H9 (cell line): ENCODE measurements at regions not wholly inside any gene's neighbourhood (a gene's known extent, or its start where the extent isn't known, plus 50 kb on each side); places are given as distances from the start of the nearest gene placed in this dataset.

ENCODE experiments used
- DNase-seq: peaks from one replicate; pipeline ENCODE4 v3.0.0-alpha.2; 2017
- H2AFZ ChIP-seq: one replicate; pipeline ENCODE4 v1.6.1; 2013; ENCODE audit warnings: mild to moderate bottlenecking, low read length, control low read depth, moderate library complexity
- H2AK5ac ChIP-seq: 2 replicates; pipeline ENCODE4 v1.6.1; 2013; ENCODE audit warnings: low read length, control low read depth, mixed read lengths; ENCODE audit not compliant: insufficient read length
- H2BK120ac ChIP-seq: one replicate; pipeline ENCODE4 v1.6.1; 2013; ENCODE audit warnings: low read depth, mild to moderate bottlenecking, low read length, control low read depth, inconsistent platforms; ENCODE audit not compliant: poor library complexity, severe bottlenecking
- H2BK12ac ChIP-seq: 2 replicates; pipeline ENCODE4 v1.6.1; 2013; ENCODE audit warnings: low read length, control low read depth, mixed read lengths, low read depth; ENCODE audit not compliant: insufficient read length
- H2BK15ac ChIP-seq: 2 replicates; pipeline ENCODE4 v1.6.1; 2013; ENCODE audit warnings: low read depth, low read length, control low read depth
- H2BK20ac ChIP-seq: one replicate; pipeline ENCODE4 v1.6.1; 2013; ENCODE audit warnings: low read depth, mild to moderate bottlenecking, low read length, control low read depth, inconsistent platforms; ENCODE audit not compliant: poor library complexity, severe bottlenecking
- H2BK5ac ChIP-seq: 2 replicates; pipeline ENCODE4 v1.6.1; 2013; ENCODE audit warnings: low read length, control low read depth, mixed read lengths; ENCODE audit not compliant: insufficient read length
- H3K14ac ChIP-seq: 2 replicates; pipeline ENCODE4 v1.6.1; 2013; ENCODE audit warnings: low read length, control low read depth; ENCODE audit not compliant: insufficient read depth
- H3K18ac ChIP-seq: 2 replicates; pipeline ENCODE4 v1.6.1; 2013; ENCODE audit warnings: low read depth, mild to moderate bottlenecking, mixed read lengths, low read length, control low read depth; ENCODE audit not compliant: insufficient read length
- H3K23ac ChIP-seq: 2 replicates; pipeline ENCODE4 v1.6.1; 2013; ENCODE audit warnings: low read length, control low read depth, mixed read lengths, low read depth; ENCODE audit not compliant: insufficient read length
- H3K23me2 ChIP-seq: 2 replicates; pipeline ENCODE4 v1.6.1; 2013; ENCODE audit warnings: low read depth, mild to moderate bottlenecking, mixed read lengths, low read length, control low read depth; ENCODE audit not compliant: insufficient read length, poor library complexity, severe bottlenecking
- H3K27ac ChIP-seq: 2 replicates; pipeline ENCODE4 v1.5.1; 2013; ENCODE audit warnings: low read length, control low read depth, mixed read lengths, low read depth; ENCODE audit not compliant: insufficient read length
- H3K27me3 ChIP-seq: 2 replicates; pipeline ENCODE4 v1.6.1; 2013; ENCODE audit warnings: low read length, control low read depth, inconsistent platforms; ENCODE audit not compliant: insufficient read depth
- H3K4ac ChIP-seq: 2 replicates; pipeline ENCODE4 v1.6.1; 2013; ENCODE audit warnings: low read depth, mild to moderate bottlenecking, control low read depth, inconsistent platforms, low read length, moderate library complexity
- H3K4me1 ChIP-seq: 2 replicates; pipeline ENCODE4 v1.6.1; 2013; ENCODE audit warnings: low read length, control low read depth, inconsistent platforms; ENCODE audit not compliant: insufficient read depth
- H3K4me2 ChIP-seq: 2 replicates; pipeline ENCODE4 v1.6.1; 2013; ENCODE audit warnings: low read length, control low read depth, mixed read lengths; ENCODE audit not compliant: insufficient read length, insufficient read depth
- H3K56ac ChIP-seq: 2 replicates; pipeline ENCODE4 v1.6.1; 2013; ENCODE audit warnings: low read depth, mild to moderate bottlenecking, mixed read lengths, low read length, control low read depth; ENCODE audit not compliant: insufficient read length
- H3K79me1 ChIP-seq: 2 replicates; pipeline ENCODE4 v1.6.1; 2013; ENCODE audit warnings: low read depth, mild to moderate bottlenecking, moderate library complexity, low read length, control low read depth, inconsistent platforms; ENCODE audit not compliant: insufficient read depth, poor library complexity, severe bottlenecking
- H3K79me2 ChIP-seq: 2 replicates; pipeline ENCODE4 v1.6.1; 2013; ENCODE audit warnings: low read length, control low read depth, inconsistent platforms; ENCODE audit not compliant: insufficient read depth
- H3K9ac ChIP-seq: 2 replicates; pipeline ENCODE4 v1.6.1; 2013; ENCODE audit warnings: low read length, control low read depth, mixed read lengths; ENCODE audit not compliant: insufficient read length; ENCODE audit errors: extremely low read depth
- H3K9me3 ChIP-seq: one replicate; pipeline ENCODE4 v1.6.1; 2013; ENCODE audit warnings: low read depth, low read length, inconsistent platforms; ENCODE audit not compliant: control insufficient read depth
- H3T11ph ChIP-seq: one replicate; pipeline ENCODE4 v1.6.1; 2013; ENCODE audit warnings: mild to moderate bottlenecking, low read length, control low read depth, inconsistent platforms
- H4K20me1 ChIP-seq: one replicate; pipeline ENCODE4 v1.6.1; 2013; ENCODE audit not compliant: control insufficient read depth, insufficient read length, insufficient read depth
- H4K5ac ChIP-seq: 2 replicates; pipeline ENCODE4 v1.6.1; 2013; ENCODE audit warnings: low read depth, mild to moderate bottlenecking, mixed read lengths, low read length, control low read depth; ENCODE audit not compliant: insufficient read length
- H4K8ac ChIP-seq: replicated peaks from 2 replicates; pipeline ENCODE4 v1.6.1; 2013; ENCODE audit warnings: low read length, control low read depth, mixed read lengths, low read depth; ENCODE audit not compliant: insufficient read length
- H4K91ac ChIP-seq: 2 replicates; pipeline ENCODE4 v1.6.1; 2013; ENCODE audit warnings: low read depth, mild to moderate bottlenecking, moderate library complexity, mixed read lengths, low read length, control low read depth; ENCODE audit not compliant: insufficient read length
- H3K27ac Mint-ChIP-seq, 3 experiments: 2 replicates in 2 of 3; 3 replicates in 1 of 3; pipeline ENCODE4 v1.8.0; 2020 to 2021; ENCODE audit warnings: mixed read lengths in 3 of 3, mild to moderate bottlenecking in 1 of 3, moderate library complexity in 1 of 3
- H3K27me3 Mint-ChIP-seq: 2 replicates; pipeline ENCODE4 v1.8.0; 2021; ENCODE audit warnings: low read depth, mild to moderate bottlenecking, moderate library complexity, mixed read lengths
- H3K36me3 Mint-ChIP-seq, 3 experiments: 2 replicates in 2 of 3; 3 replicates in 1 of 3; pipeline ENCODE4 v1.8.0; 2020 to 2021; ENCODE audit warnings: low read depth in 3 of 3, mixed read lengths in 3 of 3; ENCODE audit not compliant: insufficient read depth in 1 of 3
- H3K4me1 Mint-ChIP-seq, 2 experiments: 2 replicates each; pipeline ENCODE4 v1.8.0; 2020; ENCODE audit warnings: mixed read lengths in 2 of 2
- H3K4me3 Mint-ChIP-seq, 2 experiments: 2 replicates in 1 of 2; 3 replicates in 1 of 2; pipeline ENCODE4 v1.8.0; 2020 to 2021; ENCODE audit warnings: mild to moderate bottlenecking in 2 of 2, mixed read lengths in 2 of 2, moderate library complexity in 1 of 2
- H3K9me3 Mint-ChIP-seq, 2 experiments: 2 replicates in 1 of 2; 3 replicates in 1 of 2; pipeline ENCODE4 v1.8.0; 2020; ENCODE audit warnings: mild to moderate bottlenecking in 2 of 2, mixed read lengths in 2 of 2, moderate library complexity in 1 of 2
- WGBS: extraction: QIAGEN DNeasy Blood & Tissue Kit; methylation state at CpG from one replicate; pipeline ENCODE4 v1.1.7; 2013; ENCODE audit warnings: missing lambda C conversion rate, low lambda C conversion rate, mixed read lengths; ENCODE audit not compliant: insufficient read length; ENCODE audit errors: extremely low coverage; 5-methylcytosine and 5-hydroxymethylcytosine counted together
- TF ChIP-seq, protein P1 (sequence below): fragments of 200-600 bp; sonication (generic); conservative IDR thresholded peaks from 3 replicates; pipeline ENCODE4 v1.8.0; 2021; ENCODE audit warnings: antibody characterized with exemption, mild to moderate bottlenecking

- no peak overlapping the region for H3K4ac ChIP-seq
- Mint-ChIP-seq H3K9me3 (peaks cover 0 to 6% of the 10 kb centered on the region in 2 experiments; a peak in 2 of 5 replicates), H3K36me3 (no peaks in the 10 kb centered on the region; a peak in 1 of 7 replicates), H3K4me3 (no peak overlapping the region), H3K27ac (no peak overlapping the region), H3K4me1 (peaks cover 13 to 19% of the 10 kb centered on the region in 2 experiments), H3K27me3 (peaks cover 2% of the 10 kb centered on the region; the same call in 1 of the 2 replicates)
- H2BK20ac ChIP-seq, result no peak overlapping the region
- no peak overlapping the region for H2AK5ac ChIP-seq
- H3K56ac ChIP-seq, result no peak overlapping the region
- H3K27ac ChIP-seq, result no peak overlapping the region
- H2BK12ac ChIP-seq, result no peak overlapping the region
- no peak overlapping the region for H2BK5ac ChIP-seq
- H3K4me1 ChIP-seq, result no peaks in the 10 kb centered on the region
- no peaks in the 10 kb centered on the region for H3K79me2 ChIP-seq
- H4K91ac ChIP-seq, result no peak overlapping the region
- H2BK120ac ChIP-seq, result no peak overlapping the region
- DNase-seq, result no peak
- no peak overlapping the region for H3K9ac ChIP-seq
- TF ChIP-seq, protein P1, sequence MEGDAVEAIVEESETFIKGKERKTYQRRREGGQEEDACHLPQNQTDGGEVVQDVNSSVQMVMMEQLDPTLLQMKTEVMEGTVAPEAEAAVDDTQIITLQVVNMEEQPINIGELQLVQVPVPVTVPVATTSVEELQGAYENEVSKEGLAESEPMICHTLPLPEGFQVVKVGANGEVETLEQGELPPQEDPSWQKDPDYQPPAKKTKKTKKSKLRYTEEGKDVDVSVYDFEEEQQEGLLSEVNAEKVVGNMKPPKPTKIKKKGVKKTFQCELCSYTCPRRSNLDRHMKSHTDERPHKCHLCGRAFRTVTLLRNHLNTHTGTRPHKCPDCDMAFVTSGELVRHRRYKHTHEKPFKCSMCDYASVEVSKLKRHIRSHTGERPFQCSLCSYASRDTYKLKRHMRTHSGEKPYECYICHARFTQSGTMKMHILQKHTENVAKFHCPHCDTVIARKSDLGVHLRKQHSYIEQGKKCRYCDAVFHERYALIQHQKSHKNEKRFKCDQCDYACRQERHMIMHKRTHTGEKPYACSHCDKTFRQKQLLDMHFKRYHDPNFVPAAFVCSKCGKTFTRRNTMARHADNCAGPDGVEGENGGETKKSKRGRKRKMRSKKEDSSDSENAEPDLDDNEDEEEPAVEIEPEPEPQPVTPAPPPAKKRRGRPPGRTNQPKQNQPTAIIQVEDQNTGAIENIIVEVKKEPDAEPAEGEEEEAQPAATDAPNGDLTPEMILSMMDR, result no peak
- H3K79me1 ChIP-seq, result no peaks in the 10 kb centered on the region
- H3K23ac ChIP-seq, result no peak overlapping the region
- H3K4me2 ChIP-seq, result no peak overlapping the region
- no peak overlapping the region for H3T11ph ChIP-seq
- no peak overlapping the region for H3K18ac ChIP-seq
- H3K23me2 ChIP-seq, result no peaks in the 10 kb centered on the region
- no peaks in the 10 kb centered on the region for H3K9me3 ChIP-seq
- no peak overlapping the region for H4K8ac ChIP-seq
- H3K14ac ChIP-seq, result no peak overlapping the region
- no peak overlapping the region for H2BK15ac ChIP-seq
- no peaks in the 10 kb centered on the region for H3K27me3 ChIP-seq
- H4K5ac ChIP-seq, result no peak overlapping the region
- no peak overlapping the region for H2AFZ ChIP-seq
- H4K20me1 ChIP-seq, result peaks cover 4% of the 10 kb centered on the region
- WGBS, result no CpG with 5 or more reads among the region's 7 CpGs
These were observed 61.2 kb upstream of the RXRA start for GRCh38 chr9:134265078-134265477.
